ENCODE measurements at regions not wholly inside any gene's neighbourhood (a gene's known extent, or its start where the extent isn't known, plus 50 kb on each side); places are given as distances from the start of the nearest gene placed in this dataset.

DNA sequence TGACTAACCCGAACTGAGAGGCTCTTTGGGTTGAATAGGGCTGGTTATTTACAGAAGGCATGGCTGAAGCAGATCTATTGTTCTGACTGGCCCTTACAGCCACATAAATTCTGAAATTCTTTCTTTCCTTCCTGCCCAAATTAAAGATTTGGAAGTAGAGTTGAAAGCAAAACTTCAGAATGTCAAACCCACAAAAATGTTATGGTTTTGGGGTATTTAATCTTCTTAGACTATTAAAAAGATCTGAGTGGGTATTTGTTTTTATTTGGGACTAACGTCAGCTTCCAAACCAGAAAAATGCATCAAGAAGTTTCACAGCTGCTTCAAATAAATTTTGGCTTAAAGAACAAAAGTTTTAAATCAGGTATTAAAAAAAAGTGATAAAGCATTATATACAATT, 124.5 kb downstream of the AHR start:
- H3K9me3 ChIP-seq = no peaks in the 10 kb centered on the region
- TF ChIP-seq, protein P1, sequence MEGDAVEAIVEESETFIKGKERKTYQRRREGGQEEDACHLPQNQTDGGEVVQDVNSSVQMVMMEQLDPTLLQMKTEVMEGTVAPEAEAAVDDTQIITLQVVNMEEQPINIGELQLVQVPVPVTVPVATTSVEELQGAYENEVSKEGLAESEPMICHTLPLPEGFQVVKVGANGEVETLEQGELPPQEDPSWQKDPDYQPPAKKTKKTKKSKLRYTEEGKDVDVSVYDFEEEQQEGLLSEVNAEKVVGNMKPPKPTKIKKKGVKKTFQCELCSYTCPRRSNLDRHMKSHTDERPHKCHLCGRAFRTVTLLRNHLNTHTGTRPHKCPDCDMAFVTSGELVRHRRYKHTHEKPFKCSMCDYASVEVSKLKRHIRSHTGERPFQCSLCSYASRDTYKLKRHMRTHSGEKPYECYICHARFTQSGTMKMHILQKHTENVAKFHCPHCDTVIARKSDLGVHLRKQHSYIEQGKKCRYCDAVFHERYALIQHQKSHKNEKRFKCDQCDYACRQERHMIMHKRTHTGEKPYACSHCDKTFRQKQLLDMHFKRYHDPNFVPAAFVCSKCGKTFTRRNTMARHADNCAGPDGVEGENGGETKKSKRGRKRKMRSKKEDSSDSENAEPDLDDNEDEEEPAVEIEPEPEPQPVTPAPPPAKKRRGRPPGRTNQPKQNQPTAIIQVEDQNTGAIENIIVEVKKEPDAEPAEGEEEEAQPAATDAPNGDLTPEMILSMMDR (IDR thresholded peaks at IDR 0.05 in 4 of 5, conservative IDR thresholded peaks at IDR 0.05 in 1 of 5) = no peak
- TF ChIP-seq POLR2A (IDR thresholded peaks at IDR 0.05) = no peak
- H3K4me1 ChIP-seq = no peaks in the 10 kb centered on the region
- no peaks in the 10 kb centered on the region for H3K27me3 ChIP-seq
- DNase-seq = no peak
- H3K27ac ChIP-seq = no peak overlapping the region
- in situ Hi-C loops (cut with MboI; ENCODE audit: low sequenced_read_pairs in 4 of 4) = no loop called here
- ATAC-seq = no peak
- H3K4me3 ChIP-seq = no peak overlapping the region
- no peaks in the 10 kb centered on the region for H3K36me3 ChIP-seq
- intact Hi-C loops (cut with DNase I; ENCODE audit: low total_unique reads) = no loop called here

DNA sequence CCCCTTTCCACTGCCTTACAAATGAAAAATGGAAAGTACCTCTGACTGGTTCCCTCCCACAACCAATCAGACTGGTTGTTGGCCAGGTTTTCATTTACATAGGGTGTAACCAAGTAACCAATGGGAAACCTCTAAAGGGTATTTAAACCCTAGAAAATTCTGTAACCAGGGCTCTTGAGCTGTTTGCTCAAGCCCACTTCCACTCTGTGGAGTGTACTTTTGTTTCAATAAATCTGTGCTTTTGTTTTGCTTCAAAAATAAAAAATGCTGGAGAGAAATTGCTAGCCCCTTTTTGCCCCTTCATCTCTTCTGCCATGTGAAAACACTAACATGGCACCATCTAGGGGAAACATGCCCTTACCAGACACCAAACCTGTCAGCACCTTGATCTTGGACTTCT, 129.5 kb downstream of the AHR start:
- Histone ChIP-seq H3K4me1 (no peaks in the 10 kb centered on the region), H3K36me3 (no peaks in the 10 kb centered on the region), H3K27ac (no peak overlapping the region), H3K4me3 (no peak overlapping the region), H3K9me3 (no peaks in the 10 kb centered on the region), H3K27me3 (no peaks in the 10 kb centered on the region)
- intact Hi-C loops (cut with DNase I; ENCODE audit: low total_unique reads) = no loop called here
- ATAC-seq (no peak), DNase-seq (no peak)
- TF ChIP-seq POLR2A (IDR thresholded peaks at IDR 0.05) = no peak
- TF ChIP-seq, protein P1 (IDR thresholded peaks at IDR 0.05 in 4 of 5, conservative IDR thresholded peaks at IDR 0.05 in 1 of 5) = no peak
- in situ Hi-C loops (cut with MboI; ENCODE audit: low sequenced_read_pairs in 4 of 4) = no loop called here

DNA sequence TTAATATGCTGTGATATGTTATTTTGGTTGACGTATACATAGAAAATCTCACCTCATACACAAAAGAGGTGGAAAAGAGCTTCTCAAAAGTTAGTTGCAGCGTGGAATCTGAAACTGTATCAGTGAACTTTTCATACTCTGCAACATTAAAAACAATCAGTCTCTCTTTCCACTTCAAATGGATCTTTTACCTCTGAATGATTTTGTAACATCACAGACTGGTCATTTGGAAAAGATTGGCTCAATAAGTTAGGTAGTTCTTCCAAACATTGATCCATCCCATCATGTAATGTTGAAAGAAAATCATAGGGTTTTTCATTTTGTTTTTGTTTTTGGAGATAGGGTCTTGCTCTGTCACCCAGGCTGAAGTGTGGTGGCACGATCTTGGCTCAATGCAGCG, 131.1 kb downstream of the AHR start:
- H3K27me3 ChIP-seq = no peaks in the 10 kb centered on the region
- H3K9me3 ChIP-seq = no peaks in the 10 kb centered on the region
- TF ChIP-seq, protein P1 (IDR thresholded peaks at IDR 0.05 in 4 of 5, conservative IDR thresholded peaks at IDR 0.05 in 1 of 5) = no peak
- TF ChIP-seq POLR2A (IDR thresholded peaks at IDR 0.05) = no peak
- H3K4me3 ChIP-seq = no peak overlapping the region
- DNase-seq (no peak), ATAC-seq (no peak)
- no peak overlapping the region for H3K27ac ChIP-seq
- no peaks in the 10 kb centered on the region for H3K36me3 ChIP-seq
- H3K4me1 ChIP-seq = no peaks in the 10 kb centered on the region
- intact Hi-C loops (cut with DNase I; ENCODE audit: low total_unique reads) = no loop called here
- in situ Hi-C loops (cut with MboI; ENCODE audit: low sequenced_read_pairs in 4 of 4) = no loop called here

DNA sequence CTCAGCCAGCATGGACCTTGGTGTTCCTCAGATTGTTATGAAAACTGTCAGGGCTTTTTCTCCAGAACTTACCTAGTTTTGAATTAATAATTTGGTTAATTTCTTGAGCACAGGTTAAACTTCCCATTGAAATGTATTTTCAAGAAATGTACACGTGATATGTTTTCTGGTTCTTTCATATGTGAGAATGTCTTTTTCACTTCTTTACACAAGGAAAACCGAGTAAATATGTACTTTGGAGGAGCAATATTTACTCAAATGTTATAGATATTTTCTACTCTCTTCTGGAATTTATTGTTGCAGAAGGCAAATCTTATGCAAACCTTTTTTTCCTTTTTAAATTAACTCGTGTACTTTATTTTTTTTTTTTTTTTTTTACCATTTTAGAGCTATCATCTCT, 134.3 kb downstream of the AHR start:
- H3K27ac ChIP-seq = no peak overlapping the region
- H3K4me1 ChIP-seq = no peaks in the 10 kb centered on the region
- no peak overlapping the region for H3K4me3 ChIP-seq
- TF ChIP-seq, protein P1 (IDR thresholded peaks at IDR 0.05 in 4 of 5, conservative IDR thresholded peaks at IDR 0.05 in 1 of 5) = no peak
- TF ChIP-seq POLR2A (IDR thresholded peaks at IDR 0.05) = no peak
- ATAC-seq = no peak
- in situ Hi-C loops (cut with MboI; ENCODE audit: low sequenced_read_pairs in 4 of 4) (no loop called here), intact Hi-C loops (cut with DNase I; ENCODE audit: low total_unique reads) (no loop called here)
- no peaks in the 10 kb centered on the region for H3K27me3 ChIP-seq
- DNase-seq = no peak
- H3K36me3 ChIP-seq = no peaks in the 10 kb centered on the region
- no peaks in the 10 kb centered on the region for H3K9me3 ChIP-seq

DNA sequence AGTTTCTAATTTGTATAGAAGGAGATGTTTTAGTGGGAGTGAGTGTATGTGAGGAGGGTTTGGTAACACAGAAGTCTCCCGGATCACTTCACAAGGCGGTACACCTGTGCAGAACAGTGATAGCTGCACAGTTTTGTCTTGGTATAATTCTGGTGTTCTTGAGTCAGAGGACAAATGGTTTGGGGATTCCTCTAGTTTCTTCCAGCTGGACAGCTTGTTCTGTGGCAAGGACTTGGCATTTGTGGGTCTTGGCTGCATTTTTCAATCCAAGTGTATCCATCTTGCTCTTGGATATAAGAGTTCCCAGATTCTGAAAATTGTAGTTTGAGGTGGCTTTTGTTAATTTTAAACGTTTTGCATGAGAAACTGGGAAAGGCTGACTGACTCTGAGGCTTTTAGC, 135.7 kb downstream of the AHR start:
- TF ChIP-seq, protein P1 (IDR thresholded peaks at IDR 0.05 in 4 of 5, conservative IDR thresholded peaks at IDR 0.05 in 1 of 5) = no peak
- TF ChIP-seq POLR2A (IDR thresholded peaks at IDR 0.05) = no peak
- Histone ChIP-seq H3K4me3 (no peak overlapping the region), H3K36me3 (no peaks in the 10 kb centered on the region), H3K27ac (no peak overlapping the region), H3K4me1 (no peaks in the 10 kb centered on the region), H3K27me3 (no peaks in the 10 kb centered on the region), H3K9me3 (no peaks in the 10 kb centered on the region)
- ATAC-seq (no peak), DNase-seq (no peak)
- intact Hi-C loops (cut with DNase I; ENCODE audit: low total_unique reads) (no loop called here), in situ Hi-C loops (cut with MboI; ENCODE audit: low sequenced_read_pairs in 4 of 4) (no loop called here)
